ENCODE measurements at regions not wholly inside any gene's neighbourhood (a gene's known extent, or its start where the extent isn't known, plus 50 kb on each side); places are given as distances from the start of the nearest gene placed in this dataset.

DNA sequence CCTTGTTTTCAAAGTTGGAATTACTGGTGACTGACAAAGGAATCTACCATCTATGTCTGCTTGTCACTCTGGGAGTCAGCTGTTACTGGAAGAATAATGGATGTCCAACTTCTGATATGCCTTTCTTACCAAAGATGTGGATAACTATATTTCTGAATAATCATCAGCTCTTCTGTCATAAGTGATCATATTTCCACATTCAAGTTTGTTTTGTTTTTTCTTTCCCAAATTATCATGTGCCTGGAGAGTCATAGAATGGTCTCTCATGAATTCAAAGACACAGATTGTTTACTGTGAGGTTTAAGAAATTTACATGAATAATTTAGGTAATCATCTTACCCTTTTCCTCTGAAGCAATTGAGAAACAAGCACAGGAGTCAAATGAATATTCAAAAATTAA lies 986.7 kb upstream of the CDH2 start:
- no peak for DNase-seq (ENCODE audit: low read depth)

DNA sequence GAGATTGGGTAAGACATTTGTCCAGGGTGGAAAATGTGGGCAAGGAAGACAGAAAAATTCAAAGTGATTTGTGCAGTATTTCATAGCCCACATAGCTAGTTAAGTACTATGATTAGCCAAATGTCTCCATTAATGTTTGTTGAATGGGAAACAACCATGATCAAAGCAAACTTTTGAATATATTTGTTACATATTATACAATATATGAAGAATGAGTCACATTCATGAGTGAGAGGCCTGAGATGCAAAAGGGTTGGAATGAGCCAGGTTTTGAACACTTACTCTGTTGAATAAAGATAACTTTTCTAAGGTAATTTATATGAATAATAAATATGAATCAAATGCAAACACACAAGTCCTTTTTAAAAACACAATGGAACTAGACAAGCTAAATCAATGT lies 984.5 kb upstream of the CDH2 start:
- no peak for DNase-seq (ENCODE audit: low read depth)

DNA sequence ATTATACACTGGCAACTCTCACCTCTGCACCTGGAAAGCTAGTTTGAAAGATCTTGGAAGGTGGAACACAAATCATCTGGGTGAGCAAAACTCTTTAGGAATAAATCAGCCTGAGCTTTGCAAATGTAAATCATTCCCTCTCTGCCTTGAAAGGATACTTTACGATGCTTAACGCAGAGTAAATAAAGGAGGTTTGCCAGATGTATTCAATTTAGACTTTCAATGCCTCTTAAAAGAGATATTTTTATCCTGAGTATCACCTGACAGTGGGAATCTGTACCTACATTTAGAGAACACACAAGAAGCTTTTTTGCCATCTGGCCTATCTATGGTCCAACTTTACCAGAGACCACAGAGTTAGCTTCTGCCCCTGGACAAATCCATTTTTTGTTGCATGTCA lies 983.2 kb upstream of the CDH2 start:
- DNase-seq (ENCODE audit: low read depth): no peak

- no peak for DNase-seq (ENCODE audit: low read depth)
Measured at GRCh38 chr18:29157905-29158304, 981.0 kb upstream of the CDH2 start.

GRCh38 chr18:29157057-29157780 lies 980.3 kb upstream of the CDH2 start:
- DNase-seq (ENCODE audit: low read depth): no peak

GRCh38 chr18:29156531-29156930 lies 979.6 kb upstream of the CDH2 start:
- no peak for DNase-seq (ENCODE audit: low read depth)

DNA sequence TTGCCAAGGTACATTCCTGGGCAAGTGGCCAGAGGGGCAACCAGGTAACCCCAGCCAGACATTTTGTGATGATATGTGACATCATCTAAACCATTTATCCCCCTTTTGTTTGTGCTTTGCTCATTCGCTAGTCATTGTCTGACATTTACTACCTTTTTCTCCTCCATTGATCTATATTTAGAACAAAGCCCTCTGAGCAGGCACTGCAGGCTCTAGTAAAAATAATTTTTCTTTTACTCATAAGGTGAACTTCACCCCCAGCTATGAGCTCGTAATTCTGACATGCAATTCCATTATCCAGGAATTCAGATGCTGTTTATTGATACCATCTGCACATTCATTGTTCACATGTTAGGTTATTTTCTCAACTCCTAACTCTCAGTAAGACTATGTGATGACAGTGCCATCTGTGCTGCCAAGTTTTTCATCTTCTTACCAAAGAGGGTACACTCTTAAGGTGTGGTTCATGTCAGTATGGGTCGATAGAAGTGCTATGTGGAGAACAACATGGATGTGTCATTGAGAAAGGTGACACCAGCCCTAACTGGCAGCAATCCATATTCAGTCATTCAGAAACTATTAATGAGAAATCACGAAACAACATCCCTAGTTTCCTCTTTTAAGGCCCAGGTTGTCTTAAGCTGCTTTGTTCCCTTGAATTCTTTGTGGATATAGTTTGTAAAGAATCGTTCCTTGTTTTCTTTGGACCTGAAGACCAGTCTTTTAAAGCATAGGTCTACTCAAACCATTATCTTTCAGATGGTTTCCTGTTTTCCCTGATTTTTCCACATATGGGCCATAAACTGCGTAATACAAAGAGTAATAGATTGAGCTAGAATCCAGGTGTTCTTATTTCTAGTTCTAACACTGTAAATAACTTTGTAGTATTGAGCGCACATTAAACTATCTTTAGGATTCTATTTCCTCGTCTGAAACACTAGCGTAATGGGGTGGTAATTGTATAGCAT lies 978.1 kb upstream of the CDH2 start:
- peak; percentile 73 for DNase-seq (ENCODE audit: low read depth)

DNA sequence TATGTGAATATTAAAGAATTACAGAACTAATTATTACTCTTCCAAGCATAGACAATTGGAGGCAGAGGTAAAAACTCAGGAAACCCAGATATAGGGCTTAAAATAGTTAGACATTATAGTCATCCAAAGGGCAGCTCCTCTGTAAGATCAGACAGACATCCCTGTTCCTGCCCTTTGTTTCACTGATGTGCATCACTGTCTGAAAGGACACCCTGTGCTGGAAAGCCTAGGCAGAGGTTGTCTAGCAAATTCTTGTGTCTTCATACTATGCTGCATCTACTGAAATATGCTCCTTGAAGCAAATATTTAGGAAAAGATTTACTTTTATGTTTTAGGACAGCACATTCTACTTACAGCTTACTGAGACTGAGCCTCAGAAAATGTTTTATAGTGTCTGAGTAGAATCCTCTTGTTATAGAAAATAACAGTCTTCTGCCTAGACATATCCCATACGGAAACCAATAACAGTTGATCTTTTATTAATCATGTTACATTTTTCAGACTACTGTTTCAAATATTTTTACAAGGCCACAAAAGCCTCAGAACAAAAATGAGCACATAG lies 977.3 kb upstream of the CDH2 start:
- DNase-seq (ENCODE audit: low read depth): peak; percentile 23

GRCh38 chr18:29153091-29153490 lies 976.2 kb upstream of the CDH2 start:
- DNase-seq (ENCODE audit: low read depth): no peak

GRCh38 chr18:29147944-29148343 lies 971.0 kb upstream of the CDH2 start:
- peak; percentile 22 for DNase-seq (ENCODE audit: low read depth)

DNA sequence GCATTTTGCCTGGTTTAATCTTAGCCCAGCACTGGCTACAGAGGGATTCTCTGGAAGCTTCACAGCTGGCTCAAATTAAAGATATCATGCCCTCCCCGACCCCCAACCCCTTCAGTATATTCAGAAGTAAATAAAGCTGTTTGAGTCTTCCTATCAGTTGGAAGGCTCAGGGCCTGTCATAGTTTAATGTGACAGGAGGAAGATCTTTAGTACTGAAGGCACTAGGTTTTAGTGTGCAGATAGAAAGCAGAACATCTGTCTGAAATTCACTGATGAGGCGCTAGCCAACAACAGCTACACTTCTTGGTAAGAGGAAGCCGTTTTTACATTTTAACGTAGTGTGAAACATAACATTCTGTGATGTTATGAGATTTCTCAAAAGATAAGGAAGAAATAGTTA lies 969.1 kb upstream of the CDH2 start:
- no peak for DNase-seq (ENCODE audit: low read depth)

GRCh38 chr18:29140590-29140989 lies 963.7 kb upstream of the CDH2 start:
- DNase-seq (ENCODE audit: low read depth): no peak

DNA sequence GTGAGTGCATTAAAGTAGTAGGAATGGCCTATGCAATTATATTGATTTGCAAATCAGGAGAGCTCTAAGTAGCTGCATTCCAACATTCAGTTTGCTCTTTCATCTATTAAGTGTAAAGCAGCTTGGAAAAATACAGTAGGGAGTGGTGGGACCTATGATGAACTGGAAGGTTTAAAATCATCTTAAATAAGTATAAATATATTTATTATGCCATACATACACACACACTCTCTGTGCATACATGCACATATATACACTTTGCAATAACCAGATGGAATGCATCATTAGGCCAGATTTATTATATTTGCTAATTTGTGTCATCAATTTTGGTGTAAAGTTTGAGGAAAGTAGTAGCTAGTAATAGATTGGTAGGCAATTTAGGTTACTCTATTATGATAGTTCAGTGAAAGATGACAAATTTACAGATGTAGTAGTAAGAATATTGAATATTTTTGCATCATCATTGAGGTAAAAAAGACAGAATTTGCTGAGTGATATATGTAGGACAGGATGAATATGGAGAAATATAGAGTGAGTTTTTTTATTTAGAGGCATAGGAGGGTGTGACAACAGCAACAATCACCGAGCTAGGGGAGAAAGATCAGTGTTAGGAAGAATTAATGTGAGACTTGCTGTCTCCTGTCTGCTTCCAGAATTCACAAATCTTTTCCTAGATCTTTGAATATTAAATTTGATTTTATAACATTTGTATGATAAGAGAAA lies 961.0 kb upstream of the CDH2 start:
- no peak for DNase-seq (ENCODE audit: low read depth)

DNA sequence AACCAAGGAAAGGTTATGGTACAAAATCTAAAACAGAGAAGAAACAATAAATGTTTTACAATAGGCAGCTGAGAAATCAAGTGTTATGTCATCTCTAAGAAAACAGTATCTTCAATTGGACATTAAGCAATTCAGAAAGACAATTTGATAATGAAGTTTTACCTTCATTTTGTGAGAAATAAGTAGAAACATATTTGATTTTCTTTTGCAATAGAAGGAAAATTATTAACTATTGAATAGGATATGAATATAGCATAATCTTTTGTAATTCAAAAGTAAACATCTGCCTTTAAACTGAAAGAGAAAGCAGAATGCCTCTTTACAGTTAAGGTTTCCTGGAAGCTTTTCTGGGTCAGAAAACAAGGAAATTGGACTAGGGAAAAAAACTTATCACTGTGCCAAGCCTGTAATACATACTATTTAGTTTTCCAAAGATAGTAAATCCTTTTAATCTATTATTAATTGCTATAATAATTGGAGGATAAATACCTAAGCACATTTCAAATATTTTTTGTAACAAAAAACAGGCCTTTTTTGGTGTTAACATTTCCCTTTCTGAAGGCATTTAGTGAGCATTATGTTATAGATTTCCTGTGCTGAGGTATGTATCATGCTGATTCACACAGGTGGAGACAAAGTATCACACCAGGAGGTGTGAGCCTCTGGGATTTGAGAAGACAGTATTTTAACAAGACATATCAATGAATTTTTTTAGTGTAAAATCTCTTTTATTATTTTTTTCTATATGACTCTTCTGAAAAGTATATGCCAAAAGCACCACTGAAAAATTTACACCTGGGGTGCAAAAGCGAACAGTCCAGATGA lies 947.0 kb upstream of the CDH2 start:
- DNase-seq (ENCODE audit: low read depth): no peak

GRCh38 chr18:29104671-29105070 lies 927.7 kb upstream of the CDH2 start:
- DNase-seq (ENCODE audit: low read depth): no peak

DNA sequence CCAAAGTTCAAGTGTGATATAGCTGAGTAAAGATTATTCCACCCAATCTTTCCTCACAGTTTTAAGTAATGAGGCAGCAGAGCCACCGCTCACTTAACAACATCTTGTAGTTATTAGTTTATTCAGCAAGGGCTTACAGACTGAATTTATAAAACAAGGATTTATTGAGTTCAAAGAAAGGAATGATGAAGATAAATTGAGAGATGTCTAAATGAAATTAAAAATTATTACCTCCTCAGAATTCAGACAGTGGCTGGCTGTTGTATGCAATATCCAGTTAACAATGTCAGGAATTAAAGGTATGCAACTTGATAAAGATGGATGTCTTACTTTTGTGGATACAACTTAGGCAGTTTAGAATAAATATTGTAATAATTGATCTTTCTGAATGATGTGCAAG lies 927.3 kb upstream of the CDH2 start:
- no peak for DNase-seq (ENCODE audit: low read depth)

DNA sequence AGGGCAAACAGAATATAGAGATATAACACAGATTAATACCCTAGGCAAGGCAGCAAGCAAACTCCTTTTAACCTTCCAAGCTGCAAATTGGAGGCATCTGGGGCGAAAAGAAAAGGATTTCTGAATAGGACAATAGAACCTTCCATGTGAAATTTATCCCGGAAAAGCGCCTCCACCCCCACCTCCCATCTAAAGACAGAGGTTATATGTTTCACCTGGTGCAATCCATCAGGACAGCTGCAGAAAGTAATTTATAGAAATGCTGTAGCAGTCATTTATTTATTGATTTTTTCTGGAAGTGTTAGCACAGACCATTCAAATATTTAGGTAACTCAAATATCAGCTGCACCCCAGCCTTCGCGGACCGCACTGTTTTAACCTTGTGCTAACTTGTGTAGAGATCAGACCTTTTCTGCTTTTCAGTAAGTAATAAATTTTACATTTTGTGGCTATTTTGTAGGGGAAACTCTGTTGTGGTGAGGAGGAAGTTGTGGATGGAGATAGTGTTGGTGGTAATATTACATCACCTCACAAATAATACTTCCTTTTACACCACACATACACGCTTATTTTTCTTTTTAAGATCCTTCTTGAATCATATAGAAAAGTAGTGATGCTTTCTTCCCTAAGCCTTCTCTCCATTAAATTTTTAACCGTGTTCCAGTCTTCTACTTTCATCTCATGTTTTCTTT lies 919.3 kb upstream of the CDH2 start:
- no peak for DNase-seq (ENCODE audit: low read depth)

GRCh38 chr18:29087616-29088246 lies 910.8 kb upstream of the CDH2 start:
- no peak for DNase-seq (ENCODE audit: low read depth)

GRCh38 chr18:29084120-29084519 lies 907.2 kb upstream of the CDH2 start:
- DNase-seq (ENCODE audit: low read depth): no peak

DNA sequence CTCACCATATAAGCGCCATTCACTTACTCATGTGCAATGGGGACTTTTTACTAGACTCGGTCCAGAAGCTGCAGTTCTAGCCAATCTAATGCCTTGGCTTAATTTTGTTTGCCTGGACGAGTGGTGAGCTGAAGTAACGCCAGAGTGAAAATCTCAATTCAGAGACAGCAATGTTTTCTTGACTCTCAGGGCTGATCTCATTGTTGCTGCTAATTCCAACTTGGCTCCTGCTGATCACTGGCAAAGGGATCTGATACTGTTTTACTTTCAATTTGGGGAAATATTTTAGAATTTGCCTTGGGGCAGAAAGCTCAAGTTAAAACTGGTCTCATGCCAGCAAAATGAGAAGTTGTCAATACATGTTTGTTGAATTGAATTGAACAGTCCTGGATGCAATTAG lies 906.6 kb upstream of the CDH2 start:
- DNase-seq (ENCODE audit: low read depth): no peak

Measured in Daoy (cell line).